Keratinocyte (primary cell): ENCODE measurements at regions not wholly inside any gene's neighbourhood (a gene's known extent, or its start where the extent isn't known, plus 50 kb on each side); places are given as distances from the start of the nearest gene placed in this dataset.

Experiments used
- DNase-seq: peaks from one replicate; pipeline ENCODE4 v3.0.0-alpha.2; 2011; ENCODE audit warnings: low read depth, missing footprints, low spot score
- FAIRE-seq: peaks from 2 replicates; lab custom pipeline; 2011; peaks lifted over from hg19 to GRCh38; lab: Jason Lieb, UNC
- H2AFZ ChIP-seq: 2 replicates; pipeline ENCODE4 v1.6.0; 2012; ENCODE audit warnings: low read length, control low read depth, inconsistent platforms; ENCODE audit not compliant: control insufficient read depth
- H3K27ac ChIP-seq: 2 replicates; pipeline ENCODE4 v1.5.1; 2011; ENCODE audit warnings: low read length; ENCODE audit not compliant: control insufficient read depth, insufficient read depth
- H3K27me3 ChIP-seq: 3 replicates; pipeline ENCODE4 v1.6.0; 2011; ENCODE audit warnings: low read length; ENCODE audit not compliant: control insufficient read depth, insufficient read depth; ENCODE audit errors: extremely low read depth
- H3K36me3 ChIP-seq, 2 experiments: 2 replicates in 1 of 2; 3 replicates in 1 of 2; pipeline ENCODE4 v1.5.1; 2011; ENCODE audit warnings: low read length in 2 of 2, mild to moderate bottlenecking in 1 of 2; ENCODE audit not compliant: control insufficient read depth in 2 of 2, insufficient read depth in 2 of 2; ENCODE audit errors: extremely low read depth in 1 of 2
- H3K4me1 ChIP-seq: 3 replicates; pipeline ENCODE4 v1.5.1; 2011; ENCODE audit warnings: low read length; ENCODE audit not compliant: control insufficient read depth, insufficient read depth; ENCODE audit errors: extremely low read depth
- H3K4me2 ChIP-seq: 3 replicates; pipeline ENCODE4 v1.6.0; 2011; ENCODE audit warnings: low read depth, low read length; ENCODE audit not compliant: control insufficient read depth, insufficient read depth; ENCODE audit errors: extremely low read depth
- H3K4me3 ChIP-seq, 3 experiments: fragments of 200-600 bp in 1 of 3; sonication (generic) in 1 of 3; 2 replicates in 2 of 3; 3 replicates in 1 of 3; pipeline ENCODE4 v1.5.1; 2011 to 2016; ENCODE audit warnings: low read length in 3 of 3, mild to moderate bottlenecking in 3 of 3, control low read depth in 2 of 3, inconsistent platforms in 1 of 3, low read depth in 1 of 3, mixed read lengths in 1 of 3, mixed run types in 1 of 3, moderate library complexity in 1 of 3; ENCODE audit not compliant: control insufficient read depth in 2 of 3, insufficient read depth in 2 of 3; ENCODE audit errors: extremely low read depth in 1 of 3
- H3K79me2 ChIP-seq: 2 replicates; pipeline ENCODE4 v1.6.0; 2012; ENCODE audit warnings: low read length; ENCODE audit not compliant: control insufficient read depth, insufficient read depth
- H3K9ac ChIP-seq: 3 replicates; pipeline ENCODE4 v1.6.0; 2011; ENCODE audit warnings: low read length; ENCODE audit not compliant: control insufficient read depth, insufficient read depth; ENCODE audit errors: extremely low read depth
- H3K9me1 ChIP-seq: 3 replicates; pipeline ENCODE4 v1.6.0; 2011; ENCODE audit warnings: low read length; ENCODE audit not compliant: control insufficient read depth, insufficient read depth; ENCODE audit errors: extremely low read depth
- H3K9me3 ChIP-seq: 2 replicates; pipeline ENCODE4 v1.5.1; 2012; ENCODE audit warnings: low read depth, low read length; ENCODE audit not compliant: control insufficient read depth
- H4K20me1 ChIP-seq: 3 replicates; pipeline ENCODE4 v1.6.0; 2011; ENCODE audit warnings: low read length; ENCODE audit not compliant: control insufficient read depth, insufficient read depth; ENCODE audit errors: extremely low read depth
- CTCF ChIP-seq, 3 experiments: IDR thresholded peaks in 1 of 3; conservative IDR thresholded peaks in 1 of 3; optimal IDR thresholded peaks in 1 of 3; 2 replicates in 2 of 3; 3 replicates in 1 of 3; pipeline versions ENCODE3 to v1.5.1; 2011; ENCODE audit warnings: low read length in 3 of 3, mild to moderate bottlenecking in 3 of 3, moderate library complexity in 2 of 3, control low read depth in 1 of 3, inconsistent platforms in 1 of 3; ENCODE audit not compliant: insufficient read depth in 2 of 3; ENCODE audit errors: extremely low read depth in 1 of 3
- EZH2 ChIP-seq: IDR thresholded peaks from one replicate; pipeline ENCODE4 v1.6.1; 2012; ENCODE audit warnings: inconsistent platforms, mild to moderate bottlenecking, low read length, moderate library complexity
- dilution Hi-C: fragments of 300-500 bp; cut with MboI; formaldehyde crosslinking; loops from one replicate; pipeline ENCODE4 v1.7.0; 2020; ENCODE audit warnings: low sequenced_read_pairs; ENCODE audit not compliant: extremely low pct_ligation_motif_present

- dilution Hi-C loops, result no loop called here
- no peaks in the 10 kb centered on the region for H3K4me1 ChIP-seq
- H3K27me3 ChIP-seq, result no peaks in the 10 kb centered on the region
- no peaks in the 10 kb centered on the region for H3K9me1 ChIP-seq
- DNase-seq, result no peak
- H2AFZ ChIP-seq, result no peak overlapping the region
- no peak overlapping the region for H3K4me2 ChIP-seq
- H3K27ac ChIP-seq, result no peak overlapping the region
- no peak for FAIRE-seq
- H3K9ac ChIP-seq, result no peak overlapping the region
- H3K9me3 ChIP-seq, result no peaks in the 10 kb centered on the region
- TF ChIP-seq EZH2 (no peak), CTCF (optimal IDR thresholded peaks at IDR 0.05 in 1 of 3, IDR thresholded peaks at IDR 0.05 in 1 of 3, conservative IDR thresholded peaks at IDR 0.05 in 1 of 3; ENCODE audit: extremely low read depth in 1 of 3, insufficient read depth in 2 of 3, low read length in 3 of 3) (no peak)
- no peak overlapping the region for H3K4me3 ChIP-seq
- H4K20me1 ChIP-seq, result no peaks in the 10 kb centered on the region
- no peaks in the 10 kb centered on the region for H3K79me2 ChIP-seq
- no peaks in the 10 kb centered on the region for H3K36me3 ChIP-seq
Measured at GRCh38 chr1:82979593-82980236, 1019.2 kb downstream of the TTLL7 start.

GRCh38 chr1:82978461-82979324 is 1020.2 kb downstream of the TTLL7 start:
- no peak for DNase-seq
- no peak overlapping the region for H3K4me3 ChIP-seq

More at GRCh38 chr1:82978461-82979324, 1020.2 kb downstream of the TTLL7 start:
- Histone ChIP-seq H3K4me2 (no peak overlapping the region), H2AFZ (no peak overlapping the region), H3K79me2 (no peaks in the 10 kb centered on the region), H3K4me1 (no peaks in the 10 kb centered on the region), H4K20me1 (no peaks in the 10 kb centered on the region), H3K9me3 (no peaks in the 10 kb centered on the region), H3K27me3 (no peaks in the 10 kb centered on the region), H3K36me3 (no peaks in the 10 kb centered on the region), H3K27ac (no peak overlapping the region), H3K9me1 (no peaks in the 10 kb centered on the region), H3K9ac (no peak overlapping the region)
- TF ChIP-seq EZH2 (no peak), CTCF (optimal IDR thresholded peaks at IDR 0.05 in 1 of 3, IDR thresholded peaks at IDR 0.05 in 1 of 3, conservative IDR thresholded peaks at IDR 0.05 in 1 of 3; ENCODE audit: extremely low read depth in 1 of 3, insufficient read depth in 2 of 3, low read length in 3 of 3) (no peak)
- no peak for FAIRE-seq
- dilution Hi-C loops, result no loop called here
